ENCODE measurements at regions not wholly inside any gene's neighbourhood (a gene's known extent, or its start where the extent isn't known, plus 50 kb on each side); places are given as distances from the start of the nearest gene placed in this dataset.

DNA sequence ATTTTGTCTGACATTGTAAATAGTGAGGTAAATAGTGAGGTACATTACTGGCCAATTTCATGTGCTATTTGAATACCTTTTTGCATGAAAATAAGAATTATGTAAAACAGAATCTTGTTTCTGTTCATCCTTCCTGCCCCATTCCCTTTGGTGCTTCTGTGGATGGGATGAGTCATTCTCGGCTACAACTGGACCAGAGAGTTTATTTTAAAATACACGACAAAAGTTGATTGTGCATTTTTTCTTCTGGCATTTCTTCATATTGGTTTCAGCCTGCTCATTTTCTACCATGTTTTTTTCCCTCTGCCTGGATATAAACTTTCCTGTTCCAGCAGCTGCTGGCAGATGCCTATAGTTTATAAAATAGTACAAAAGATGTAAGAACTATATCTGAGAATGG lies 107.5 kb downstream of the CYSLTR2 start:
- no peak for DNase-seq (ENCODE audit: low read depth in 2 of 2)

DNA sequence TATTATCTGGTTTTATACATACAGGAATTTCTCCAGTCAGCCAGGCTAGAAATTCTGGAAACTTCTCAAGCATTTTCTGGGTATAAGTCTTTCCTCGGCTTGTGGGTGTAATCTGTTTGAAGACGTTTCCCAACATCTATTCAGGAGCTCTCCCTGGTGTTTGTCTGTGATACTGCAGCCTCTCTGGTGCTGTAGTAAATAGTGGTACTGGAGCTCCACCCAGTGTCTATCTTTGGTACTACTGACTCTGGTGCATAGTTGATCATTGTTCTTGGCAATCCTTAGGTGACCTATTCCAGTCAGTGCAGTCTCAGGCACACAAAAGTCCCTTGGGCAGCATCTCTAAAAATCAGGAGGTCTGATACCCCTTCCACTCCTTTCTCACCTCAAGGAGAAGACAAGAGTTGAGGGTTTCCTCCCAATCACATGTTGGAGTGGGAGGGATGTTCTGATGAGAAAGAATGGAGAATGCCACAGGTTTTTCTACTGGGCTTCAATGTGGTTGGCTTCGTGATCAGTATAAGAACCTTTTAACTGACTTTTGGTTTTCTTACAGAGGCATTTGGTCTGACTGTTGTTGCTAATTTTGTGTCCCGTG lies 115.5 kb downstream of the CYSLTR2 start:
- DNase-seq (ENCODE audit: low read depth in 2 of 2) = peak; percentile 67 to 75

DNA sequence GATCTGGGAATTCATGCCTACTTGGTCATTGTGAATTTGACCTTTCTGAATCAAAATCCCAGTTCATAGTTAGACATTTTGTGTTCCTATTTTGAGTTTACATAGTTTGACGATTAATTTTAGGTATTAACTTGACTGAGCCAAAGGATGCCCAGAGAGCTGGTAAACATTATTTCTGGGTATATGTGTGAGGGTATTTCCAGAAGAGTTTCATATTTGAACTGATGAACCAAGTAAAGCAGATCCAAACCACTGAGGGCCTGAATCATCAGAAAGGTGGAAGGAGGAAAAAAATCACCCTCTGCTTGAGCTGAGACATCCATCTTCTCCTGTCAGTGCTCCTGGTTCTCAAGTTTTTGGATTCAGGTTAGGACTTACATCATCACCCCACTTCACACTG lies 116.6 kb downstream of the CYSLTR2 start:
- no peak for DNase-seq (ENCODE audit: low read depth in 2 of 2)

DNA sequence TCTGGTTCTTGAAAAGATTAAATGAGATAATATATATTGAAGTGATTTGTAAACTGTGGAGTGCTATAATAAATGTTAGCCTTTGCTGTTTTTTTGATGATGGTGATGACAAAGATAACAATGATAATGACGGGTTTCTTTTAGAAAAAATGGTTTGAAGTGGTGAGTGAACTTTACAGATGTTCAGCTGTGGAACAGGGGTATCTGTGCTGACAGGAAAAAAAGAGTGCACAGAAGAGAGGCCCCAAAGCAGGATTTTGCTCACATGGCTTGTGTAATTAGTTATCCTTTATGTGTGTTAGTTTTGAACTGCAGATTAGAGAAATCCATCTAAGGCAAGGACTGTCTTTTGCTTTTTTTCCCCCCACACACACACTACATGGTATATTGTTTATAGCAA lies 119.2 kb downstream of the CYSLTR2 start:
- DNase-seq (ENCODE audit: low read depth in 2 of 2) = no peak

GRCh38 chr13:48773531-48774275 lies 120.0 kb downstream of the CYSLTR2 start:
- DNase-seq (ENCODE audit: low read depth in 2 of 2) = no peak

- DNase-seq (ENCODE audit: low read depth in 2 of 2) = no peak
Measured at GRCh38 chr13:48775285-48775684, 121.6 kb downstream of the CYSLTR2 start.

- DNase-seq (ENCODE audit: low read depth in 2 of 2) = no peak
Measured at GRCh38 chr13:48775804-48776203, 122.1 kb downstream of the CYSLTR2 start.

GRCh38 chr13:48776401-48776800 lies 122.7 kb downstream of the CYSLTR2 start:
- no peak for DNase-seq (ENCODE audit: low read depth in 2 of 2)

DNA sequence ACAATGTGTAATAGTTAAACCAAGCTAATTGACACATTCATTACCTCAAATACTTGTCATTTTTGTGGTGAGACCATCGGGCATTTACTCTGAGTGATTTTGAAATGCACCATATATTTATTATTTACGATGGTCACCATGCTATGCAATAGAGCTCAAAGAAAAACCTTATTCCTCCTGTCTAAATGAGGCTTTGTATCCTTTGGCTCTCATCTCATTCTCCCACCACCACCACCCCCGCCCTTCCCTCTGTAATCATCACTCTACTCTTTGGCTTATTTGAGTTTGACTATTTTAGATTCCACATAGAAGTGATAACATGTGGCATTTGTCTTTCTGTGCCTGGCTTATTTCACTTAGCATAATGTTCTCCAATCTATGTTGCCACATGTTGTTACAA lies 124.9 kb downstream of the CYSLTR2 start:
- DNase-seq (ENCODE audit: low read depth in 2 of 2) = no peak

DNA sequence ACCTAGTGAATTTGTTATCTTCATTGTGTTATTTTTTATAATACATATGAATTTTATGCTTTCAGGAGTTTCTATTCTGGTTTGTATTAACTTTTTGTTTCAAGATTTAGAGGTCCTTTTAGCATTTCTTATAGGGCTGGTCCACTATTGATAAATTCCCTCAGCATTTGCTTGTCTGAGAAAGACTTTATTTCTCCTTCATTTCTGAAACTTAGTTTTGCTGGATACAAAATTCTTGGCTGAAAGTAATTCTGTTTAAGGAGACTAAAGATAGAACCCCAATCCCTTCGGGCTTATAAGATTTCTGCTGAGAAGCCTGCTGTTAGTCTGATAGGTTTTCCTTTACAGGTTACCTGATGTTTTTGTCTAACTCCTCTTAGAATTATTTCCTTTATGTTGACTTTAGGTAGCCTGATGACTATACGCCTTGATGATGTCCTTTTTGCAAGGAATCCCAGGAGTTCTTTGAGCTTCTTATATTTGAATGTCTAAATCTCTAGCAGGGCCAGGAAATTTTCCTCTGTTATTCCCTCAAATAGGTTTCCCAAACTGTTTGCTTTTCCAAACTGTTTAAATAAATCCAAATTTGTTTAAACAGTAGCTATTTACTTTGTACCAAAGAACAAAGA lies 127.1 kb downstream of the CYSLTR2 start:
- no peak for DNase-seq (ENCODE audit: low read depth in 2 of 2)

DNA sequence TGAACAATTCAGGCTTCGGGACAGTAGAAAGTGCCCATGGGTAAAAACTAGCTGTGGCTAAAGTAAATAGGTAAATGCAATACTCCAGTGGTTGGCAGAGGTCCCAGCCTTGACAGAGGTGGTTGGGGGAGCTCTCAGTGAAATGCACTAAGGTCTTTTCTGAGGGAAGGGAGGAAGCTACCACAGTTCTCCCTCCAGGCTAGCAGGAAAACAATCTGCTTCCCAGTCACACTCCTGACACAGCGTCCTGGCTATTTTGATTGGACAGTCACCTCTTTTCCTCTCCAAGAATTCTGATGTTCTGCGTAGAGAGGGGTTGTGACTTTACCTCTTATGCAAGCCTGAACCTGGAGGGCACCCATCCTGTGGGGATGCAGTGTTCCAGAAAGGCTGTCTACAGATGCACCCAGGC lies 128.7 kb downstream of the CYSLTR2 start:
- no peak for DNase-seq (ENCODE audit: low read depth in 2 of 2)

- no peak for DNase-seq (ENCODE audit: low read depth in 2 of 2)
Measured at GRCh38 chr13:48783181-48783630, 129.5 kb downstream of the CYSLTR2 start.

- DNase-seq (ENCODE audit: low read depth in 2 of 2) = no peak
Measured at GRCh38 chr13:48783695-48784230, 130.0 kb downstream of the CYSLTR2 start.

- no peak for DNase-seq (ENCODE audit: low read depth in 2 of 2)
Measured at GRCh38 chr13:48784916-48785548, 131.3 kb downstream of the CYSLTR2 start.

GRCh38 chr13:48790199-48790598 lies 136.5 kb downstream of the CYSLTR2 start:
- DNase-seq (ENCODE audit: low read depth in 2 of 2) = no peak

GRCh38 chr13:48790966-48791365 lies 137.2 kb downstream of the CYSLTR2 start:
- no peak for DNase-seq (ENCODE audit: low read depth in 2 of 2)

- no peak for DNase-seq (ENCODE audit: low read depth in 2 of 2)
Measured at GRCh38 chr13:48797127-48797526, 143.4 kb downstream of the CYSLTR2 start.

DNA sequence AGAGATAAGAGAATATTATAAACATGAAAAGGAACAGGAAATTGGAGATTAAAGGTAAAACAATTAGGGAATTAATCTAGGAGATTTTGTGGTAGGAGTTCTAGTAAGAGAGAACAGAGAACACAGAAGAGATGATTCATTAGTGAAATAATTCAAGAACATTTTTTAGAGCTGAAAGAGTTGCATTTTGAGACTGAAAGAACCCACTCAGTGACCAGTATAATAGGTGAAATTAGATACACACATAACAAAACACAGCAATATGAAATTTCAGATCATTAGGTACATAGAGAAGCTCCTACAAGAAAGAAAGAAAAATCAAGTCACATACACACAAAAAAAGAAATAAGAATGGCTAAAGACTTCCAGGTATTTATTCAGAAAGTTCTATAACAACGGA lies 144.0 kb downstream of the CYSLTR2 start:
- DNase-seq (ENCODE audit: low read depth in 2 of 2) = no peak

- DNase-seq (ENCODE audit: low read depth in 2 of 2) = no peak
Measured at GRCh38 chr13:48798180-48798579, 144.5 kb downstream of the CYSLTR2 start.

GRCh38 chr13:48801255-48801654 lies 147.5 kb downstream of the CYSLTR2 start:
- no peak for DNase-seq (ENCODE audit: low read depth in 2 of 2)

GRCh38 chr13:48804821-48805601 lies 151.3 kb downstream of the CYSLTR2 start:
- no peak for DNase-seq (ENCODE audit: low read depth in 2 of 2)

- no peak for DNase-seq (ENCODE audit: low read depth in 2 of 2)
Measured at GRCh38 chr13:48806522-48806921, 152.8 kb downstream of the CYSLTR2 start.
